A673 (cell line): ENCODE measurements at regions not wholly inside any gene's neighbourhood (a gene's known extent, or its start where the extent isn't known, plus 50 kb on each side); places are given as distances from the start of the nearest gene placed in this dataset.

ENCODE experiments used
- BruUV-seq: library from RNA; stranded (reverse); fragments of 400-500 nt; replicated peaks from 2 replicates; lab custom pipeline; 2021; lab: Mats Ljungman, UMichigan
- CTCF ChIA-PET: fragments of 300-600 bp; sonication (Branson Sonifier 250); formaldehyde crosslinking; loops from one replicate; lab custom pipeline; 2022; ENCODE audit warnings: antibody characterized with exemption; lab: Charles Lee
- POLR2A ChIA-PET: fragments of 300-600 bp; sonication (Branson Sonifier 250); formaldehyde crosslinking; loops from one replicate; lab custom pipeline; 2022; ENCODE audit warnings: antibody characterized with exemption; ENCODE audit not compliant: low non-redundant PET; lab: Charles Lee
- DNase-seq: peaks from one replicate; pipeline ENCODE4 v3.0.0-alpha.2; 2015; ENCODE audit warnings: low spot score
- H3K27ac ChIP-seq: fragments of 200-600 bp; sonication (generic); 2 replicates; pipeline ENCODE4 v1.5.1; 2016; ENCODE audit warnings: mixed run types, low read depth, mild to moderate bottlenecking, mixed read lengths, antibody characterized with exemption, low read length; ENCODE audit not compliant: poor library complexity, severe bottlenecking
- H3K27me3 ChIP-seq: fragments of 200-600 bp; sonication (generic); replicated peaks from 2 replicates; pipeline ENCODE4 v1.6.1; 2017; ENCODE audit warnings: mixed run types, low read depth, mild to moderate bottlenecking, mixed read lengths, antibody characterized with exemption, low read length; ENCODE audit not compliant: insufficient read depth, poor library complexity
- H3K36me3 ChIP-seq: fragments of 200-600 bp; sonication (generic); 2 replicates; pipeline ENCODE4 v1.6.1; 2016; ENCODE audit warnings: mixed run types, mild to moderate bottlenecking, mixed read lengths, antibody characterized with exemption, low read length; ENCODE audit not compliant: insufficient read depth, poor library complexity, severe bottlenecking
- H3K4me1 ChIP-seq: fragments of 200-600 bp; sonication (generic); 2 replicates; pipeline ENCODE4 v1.6.1; 2017; ENCODE audit warnings: mixed run types, mild to moderate bottlenecking, mixed read lengths, antibody characterized with exemption, low read length; ENCODE audit not compliant: insufficient read depth, poor library complexity, severe bottlenecking
- H3K4me3 ChIP-seq: fragments of 200-600 bp; sonication (generic); 2 replicates; pipeline ENCODE4 v1.5.1; 2016; ENCODE audit warnings: low read depth, mixed run types, mild to moderate bottlenecking, mixed read lengths, low read length; ENCODE audit not compliant: poor library complexity, severe bottlenecking
- H3K9me3 ChIP-seq: fragments of 200-600 bp; sonication (generic); 2 replicates; pipeline ENCODE4 v1.6.1; 2016; ENCODE audit warnings: mixed run types, low read depth, mild to moderate bottlenecking, mixed read lengths, antibody characterized with exemption, low read length; ENCODE audit not compliant: poor library complexity, severe bottlenecking
- CTCF ChIP-seq: fragments of 300-800, 200-600 bp; sonication (generic); conservative IDR thresholded peaks from 2 replicates; pipeline ENCODE4 v1.5.1; 2017; ENCODE audit warnings: low read depth, mild to moderate bottlenecking, antibody characterized with exemption, low read length, moderate library complexity, mixed read lengths
- EZH2 ChIP-seq: fragments of 200-600 bp; sonication (generic); IDR thresholded peaks from 2 replicates; pipeline ENCODE4 v1.6.1; 2017; ENCODE audit warnings: borderline replicate concordance, low read depth, mild to moderate bottlenecking, mixed read lengths, antibody characterized with exemption, low read length; ENCODE audit not compliant: poor library complexity, severe bottlenecking
- intact Hi-C: fragments of 100-400 bp; cut with micrococcal nuclease; formaldehyde crosslinking; loops from one replicate; pipeline ENCODE4 v1.10.0; 2022; ENCODE audit not compliant: unreplicated experiment

- Histone ChIP-seq H3K4me1 (no peaks in the 10 kb centered on the region), H3K27ac (no peak overlapping the region), H3K4me3 (no peak overlapping the region), H3K9me3 (no peaks in the 10 kb centered on the region), H3K27me3 (no peaks in the 10 kb centered on the region), H3K36me3 (no peaks in the 10 kb centered on the region)
- TF ChIP-seq CTCF = no peak
- TF ChIP-seq EZH2 = no peak
- no TSS peak for BruUV-seq
- intact Hi-C loops = no loop called here
- no peak for DNase-seq
- POLR2A ChIA-PET = no interaction called here
- CTCF ChIA-PET = no interaction called here
Observed at GRCh38 chr15:91679447-91679846, 174.1 kb upstream of the SLCO3A1 start.

- H3K36me3 ChIP-seq = no peaks in the 10 kb centered on the region
- intact Hi-C loops = no loop called here
- H3K27me3 ChIP-seq = no peaks in the 10 kb centered on the region
- ChIA-PET POLR2A (no interaction called here), CTCF (no interaction called here)
- H3K9me3 ChIP-seq = no peaks in the 10 kb centered on the region
- no peak overlapping the region for H3K4me3 ChIP-seq
- no peak for DNase-seq
- H3K4me1 ChIP-seq = no peaks in the 10 kb centered on the region
- no peak overlapping the region for H3K27ac ChIP-seq
- no peak for TF ChIP-seq EZH2
- no peak for TF ChIP-seq CTCF
- no TSS peak for BruUV-seq
Observed at GRCh38 chr15:91685436-91685835, 168.1 kb upstream of the SLCO3A1 start.

- H3K4me3 ChIP-seq = no peak overlapping the region
- no peaks in the 10 kb centered on the region for H3K4me1 ChIP-seq
- H3K27me3 ChIP-seq = no peaks in the 10 kb centered on the region
- H3K27ac ChIP-seq = no peak overlapping the region
- CTCF ChIA-PET = no interaction called here
- intact Hi-C loops = no loop called here
- TF ChIP-seq CTCF = no peak
- no peak for TF ChIP-seq EZH2
- no TSS peak for BruUV-seq
- DNase-seq = no peak
- H3K36me3 ChIP-seq = no peaks in the 10 kb centered on the region
- POLR2A ChIA-PET = no interaction called here
- no peaks in the 10 kb centered on the region for H3K9me3 ChIP-seq
Observed at GRCh38 chr15:91688811-91689210, 164.7 kb upstream of the SLCO3A1 start.
